ENCODE measurements at regions not wholly inside any gene's neighbourhood (a gene's known extent, or its start where the extent isn't known, plus 50 kb on each side); places are given as distances from the start of the nearest gene placed in this dataset.
"Not testable (repeated sequence)": the region's sequence is repeated elsewhere in the genome, so short reads cannot be mapped to it uniquely, and the experiment has no call there.

DNA sequence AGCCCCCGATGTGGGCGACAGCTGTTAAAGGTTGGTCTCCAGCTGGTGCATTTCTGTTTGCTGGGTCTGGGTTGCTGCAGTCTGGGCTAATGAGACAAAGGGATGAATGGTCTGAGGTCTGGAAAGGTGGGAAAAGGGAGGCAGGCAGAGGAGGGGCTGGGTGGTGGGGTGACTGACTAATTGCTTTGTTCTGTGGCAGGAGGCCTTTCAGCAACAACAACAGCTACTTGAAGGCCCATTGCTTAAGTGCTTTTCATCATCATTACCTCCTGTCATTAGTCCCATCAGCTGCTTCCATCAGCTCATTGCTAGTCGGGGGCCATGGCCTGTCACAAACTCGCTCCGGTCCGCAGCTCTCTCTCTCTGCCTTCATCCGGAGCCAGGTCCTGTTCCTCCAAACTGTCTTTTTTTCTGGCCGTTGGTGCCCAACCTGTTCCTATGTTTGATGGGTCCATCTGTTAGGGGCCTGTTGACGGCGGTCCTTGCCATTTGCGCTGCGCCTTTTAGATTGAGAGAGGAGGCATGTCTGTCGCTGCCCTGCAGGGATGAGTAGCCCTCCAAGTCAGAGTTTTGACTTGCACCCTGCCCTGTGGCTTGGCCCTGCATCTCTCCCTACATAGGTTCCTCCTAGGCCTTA is 105.6 kb upstream of the PLXNA2 start:
- DNase-seq: no peak

- no peak for DNase-seq
Measured at GRCh38 chr1:208350815-208351214, 106.6 kb upstream of the PLXNA2 start.

DNA sequence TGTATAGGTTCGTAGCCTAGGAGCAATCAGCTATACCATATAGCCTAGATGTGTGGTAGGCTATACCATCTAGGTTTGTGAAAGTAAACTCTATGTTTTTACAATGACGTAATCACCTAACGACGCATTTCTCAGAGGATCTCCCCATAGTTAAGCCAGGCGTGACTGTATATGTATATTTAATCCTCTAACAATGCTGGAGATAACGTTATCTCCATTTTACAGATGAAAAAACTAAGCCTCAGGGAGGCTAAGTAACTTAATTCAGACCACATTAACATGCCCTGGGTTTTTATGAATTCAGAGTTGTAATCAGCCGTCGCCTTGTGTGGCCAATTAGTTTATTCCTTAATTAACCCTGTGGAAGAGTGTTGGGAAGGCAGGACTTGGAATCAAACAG is 107.7 kb upstream of the PLXNA2 start:
- no peak for DNase-seq

DNA sequence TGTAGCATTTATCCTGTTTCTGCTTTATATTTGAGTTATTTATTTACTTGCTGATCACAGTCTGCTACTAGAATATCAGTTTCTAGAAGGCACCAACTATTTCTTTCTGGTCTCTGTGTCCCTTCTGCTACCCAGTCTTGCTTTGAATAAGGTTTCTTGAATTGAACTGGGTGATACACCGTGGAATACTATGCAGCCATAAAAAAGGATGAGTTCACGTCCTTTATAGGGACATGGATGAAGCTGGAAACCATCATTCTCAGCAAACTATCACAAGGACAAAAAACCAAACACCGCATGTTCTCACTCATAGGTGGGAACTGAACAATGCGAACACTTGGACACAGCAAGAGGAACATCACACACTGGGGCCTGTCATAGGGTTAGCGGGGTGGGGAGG is 109.6 kb upstream of the PLXNA2 start:
- not testable (repeated sequence) for DNase-seq

DNA sequence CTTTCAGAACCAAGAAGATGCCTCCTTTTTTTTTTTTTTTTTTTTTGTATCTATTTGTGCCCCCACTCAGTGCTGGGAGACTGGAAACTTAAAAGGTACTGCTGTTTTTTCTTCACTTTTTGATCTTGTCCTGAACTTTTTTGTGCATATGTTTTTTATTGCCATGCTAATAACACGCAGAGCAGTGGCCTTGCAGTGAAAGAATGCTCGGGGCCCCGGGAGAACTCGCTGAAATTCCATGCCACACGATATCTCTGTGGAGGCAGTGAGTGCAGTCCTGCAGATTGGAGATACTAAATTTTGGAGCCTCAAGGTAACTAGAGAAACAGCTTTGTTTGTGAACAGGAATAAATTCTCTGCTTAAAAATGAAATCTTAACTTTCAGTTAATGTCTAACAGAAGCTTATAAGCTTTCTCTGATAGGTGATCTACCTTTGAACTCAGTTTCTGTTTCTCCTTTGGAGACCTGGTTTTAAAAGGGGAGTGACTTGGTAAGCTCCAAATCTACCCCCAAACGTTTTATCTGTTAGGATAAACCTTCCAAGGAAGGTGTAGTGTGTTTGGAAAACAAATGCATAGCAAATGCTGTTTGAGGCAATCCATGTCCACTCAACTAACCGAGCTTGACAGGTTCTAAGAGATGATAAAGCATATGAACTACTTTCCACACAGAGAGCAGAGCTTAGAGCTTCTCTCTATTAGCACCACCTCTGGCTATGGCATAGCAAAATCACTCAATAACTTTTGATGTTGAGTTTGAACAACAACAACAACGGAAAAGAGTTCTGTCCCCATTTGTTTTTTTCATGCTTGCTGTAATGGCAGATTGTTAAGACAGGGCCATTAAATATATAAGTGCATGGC is 113.7 kb upstream of the PLXNA2 start:
- DNase-seq: no peak

GRCh38 chr1:208358651-208359050 is 114.5 kb upstream of the PLXNA2 start:
- no peak for DNase-seq

DNA sequence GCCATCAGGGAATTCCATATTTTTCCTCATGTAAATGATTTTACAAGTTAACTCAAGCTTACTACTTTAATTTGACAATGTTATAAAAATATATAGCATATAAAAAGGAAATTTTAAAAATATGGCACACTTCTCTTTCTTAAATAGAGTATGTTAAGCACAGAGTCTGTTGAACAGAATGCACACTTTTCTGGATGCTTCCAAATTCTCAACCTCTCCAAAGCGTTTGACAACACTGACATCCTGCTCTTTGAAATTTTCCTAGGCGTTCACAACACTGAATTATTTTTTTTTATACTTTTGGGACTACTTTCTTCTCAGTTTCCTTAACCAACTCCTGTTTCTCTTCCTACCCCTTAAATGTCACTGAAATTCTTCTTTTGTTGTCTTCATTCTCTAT is 117.8 kb upstream of the PLXNA2 start:
- DNase-seq: no peak

- DNase-seq: no peak
Measured at GRCh38 chr1:208366559-208366958, 122.4 kb upstream of the PLXNA2 start.

GRCh38 chr1:208369045-208369444 is 124.9 kb upstream of the PLXNA2 start:
- DNase-seq: no peak

DNA sequence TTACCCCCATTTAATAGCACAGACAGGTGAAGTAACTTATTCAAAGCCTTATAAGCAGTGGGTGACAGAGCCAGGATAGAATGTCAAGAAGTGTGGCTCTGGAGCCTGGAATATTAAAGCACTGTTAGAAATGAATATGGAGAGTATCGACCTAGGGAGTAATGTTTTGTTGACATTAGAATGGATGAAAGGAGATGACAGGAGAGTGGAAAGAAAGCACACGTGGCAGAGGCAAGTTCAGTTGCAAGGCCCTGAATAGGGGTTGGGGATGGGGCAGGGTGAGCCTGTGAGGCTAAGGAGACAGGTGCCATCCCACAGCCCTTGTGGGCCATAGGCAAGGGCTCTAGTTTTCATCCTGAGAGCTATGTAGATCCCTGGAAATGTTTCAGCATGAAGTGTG is 125.5 kb upstream of the PLXNA2 start:
- no peak for DNase-seq

DNA sequence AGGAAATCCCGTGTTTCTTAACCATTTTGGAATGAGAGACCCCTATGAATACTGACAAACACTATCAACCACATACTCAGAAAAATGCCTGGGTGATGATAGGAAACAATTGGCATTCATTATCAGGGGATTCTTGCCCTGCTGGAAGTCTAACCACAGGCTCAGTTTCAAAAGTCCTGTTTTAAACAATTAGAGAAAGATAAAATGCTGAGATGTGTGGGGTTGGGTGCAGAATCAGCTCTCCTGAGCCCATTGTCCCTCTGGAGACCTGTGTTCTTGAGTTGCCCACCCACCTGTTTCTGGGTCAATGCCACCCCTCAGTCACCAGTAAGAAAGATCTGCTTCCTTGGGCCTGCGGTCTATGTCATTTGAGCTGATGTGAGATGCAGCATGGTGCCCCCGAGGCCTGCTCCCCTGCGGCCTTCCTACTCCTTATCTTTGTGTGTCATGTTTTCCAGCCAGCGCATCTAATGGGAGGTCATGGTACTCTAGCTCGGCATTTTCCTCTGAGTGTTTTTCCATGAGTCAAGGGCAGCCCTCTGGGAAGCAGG is 130.3 kb upstream of the PLXNA2 start:
- DNase-seq: no peak

DNA sequence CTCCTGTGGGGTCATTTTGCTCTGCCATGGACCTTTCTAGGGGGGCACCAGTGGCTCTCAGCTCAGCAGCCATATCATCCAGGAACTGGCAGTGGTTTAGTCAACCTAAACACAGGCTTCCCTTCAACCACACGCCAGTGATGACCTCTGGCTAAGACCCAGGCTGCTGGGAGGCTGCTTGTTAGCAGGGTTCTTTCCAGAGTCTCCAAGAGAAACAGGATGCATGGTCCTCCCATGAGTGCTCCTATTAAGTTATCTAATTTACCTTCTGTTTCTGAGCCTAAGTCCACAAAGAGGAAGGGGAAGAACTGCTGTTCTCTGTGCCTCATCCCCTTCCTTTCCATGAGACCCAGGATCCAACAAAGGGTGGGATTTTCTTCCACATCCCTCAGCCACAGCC is 137.3 kb upstream of the PLXNA2 start:
- no peak for DNase-seq

GRCh38 chr1:208387908-208388811 is 144.0 kb upstream of the PLXNA2 start:
- no peak for DNase-seq

DNA sequence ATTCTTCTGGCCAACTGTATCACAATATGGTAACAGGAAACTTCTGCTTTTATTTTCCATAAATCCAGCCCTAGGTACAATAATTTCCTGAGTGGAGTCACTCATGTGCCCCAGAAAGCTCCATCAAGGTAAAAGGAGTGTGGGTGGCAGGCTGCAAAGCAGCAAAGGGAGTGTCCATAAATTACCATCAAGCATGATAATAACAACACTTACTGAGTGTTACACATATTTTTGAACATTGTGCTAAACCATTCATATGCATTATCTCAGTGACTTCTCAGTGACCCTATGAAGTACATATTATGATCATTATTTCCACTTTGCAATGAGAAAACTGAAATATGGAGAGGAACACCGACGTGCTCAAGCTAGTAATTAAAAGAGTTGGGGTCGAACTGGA is 149.2 kb upstream of the PLXNA2 start:
- no peak for DNase-seq

GRCh38 chr1:208393826-208394225 is 149.6 kb upstream of the PLXNA2 start:
- no peak for DNase-seq

GRCh38 chr1:208397286-208397685 is 153.1 kb upstream of the PLXNA2 start:
- DNase-seq: no peak

GRCh38 chr1:208405014-208405413 is 160.8 kb upstream of the PLXNA2 start:
- no peak for DNase-seq

DNA sequence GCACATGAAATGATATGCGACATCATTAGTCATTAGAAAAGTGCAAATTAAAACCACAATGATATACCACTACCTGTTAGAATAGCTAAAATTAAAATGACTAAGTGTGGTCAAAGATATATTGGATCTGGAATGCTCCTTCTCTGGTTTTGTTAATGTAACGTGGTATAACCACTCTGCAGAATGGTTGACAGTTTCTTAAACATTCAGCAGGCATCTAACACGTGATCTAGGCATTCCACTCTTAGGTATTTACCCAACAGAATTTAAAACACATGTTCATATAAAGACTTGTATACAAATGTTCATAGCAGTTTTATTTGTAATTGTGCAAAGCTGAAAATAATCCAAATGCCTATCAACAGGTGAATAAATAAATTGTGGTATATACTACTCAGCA is 165.0 kb upstream of the PLXNA2 start:
- DNase-seq: no peak

GRCh38 chr1:208410409-208410808 is 166.2 kb upstream of the PLXNA2 start:
- no peak for DNase-seq

DNA sequence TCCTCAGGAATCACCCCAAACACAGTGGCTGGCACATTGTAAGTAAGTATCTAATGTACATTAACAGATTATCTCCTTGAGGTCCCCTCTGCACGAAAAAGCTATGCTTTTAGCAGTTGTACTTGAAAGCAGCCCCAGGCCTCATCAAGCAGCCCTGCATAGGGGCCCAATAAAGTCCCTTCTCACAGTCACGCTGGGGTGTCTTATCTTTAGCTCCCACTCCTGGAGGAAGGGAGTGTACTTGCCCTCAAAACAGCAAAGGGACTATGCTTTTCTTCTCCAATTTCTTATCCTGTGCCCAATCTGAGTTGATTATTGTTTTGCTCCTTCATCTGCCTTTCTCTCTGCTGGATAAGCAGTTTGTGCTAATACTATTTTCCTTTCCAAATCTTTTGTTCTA is 168.8 kb upstream of the PLXNA2 start:
- no peak for DNase-seq

- no peak for DNase-seq
Measured at GRCh38 chr1:208418667-208419066, 174.5 kb upstream of the PLXNA2 start.

- DNase-seq: no peak
Measured at GRCh38 chr1:208419746-208420420, 175.7 kb upstream of the PLXNA2 start.

GRCh38 chr1:208420696-208421095 is 176.5 kb upstream of the PLXNA2 start:
- DNase-seq: no peak
